Testis (tissue), 2 donors: ENCODE measurements at regions not wholly inside any gene's neighbourhood (a gene's known extent, or its start where the extent isn't known, plus 50 kb on each side); places are given as distances from the start of the nearest gene placed in this dataset.

ENCODE experiments used
- DNase-seq: peaks from one replicate; pipeline ENCODE4 v3.0.0-alpha.2; 2019
- H3K27ac ChIP-seq, 2 donors: fragments of 200-600 bp; sonication (generic); one replicate each; pipeline ENCODE4 v1.5.1; 2019
- H3K27me3 ChIP-seq: fragments of 200-600 bp; sonication (generic); one replicate; pipeline ENCODE4 v1.5.1; 2019
- H3K36me3 ChIP-seq: fragments of 200-600 bp; sonication (generic); one replicate; pipeline ENCODE4 v1.5.1; 2017; ENCODE audit warnings: low read depth; ENCODE audit errors: missing control alignments
- H3K4me1 ChIP-seq: fragments of 200-600 bp; sonication (generic); one replicate; pipeline ENCODE4 v1.5.1; 2019
- H3K4me3 ChIP-seq, 2 donors: fragments of 200-600 bp; sonication (generic); one replicate each; pipeline ENCODE4 v1.5.1; 2017 to 2019
- H3K9me3 ChIP-seq: fragments of 200-600 bp; sonication (generic); one replicate; pipeline ENCODE4 v1.5.1; 2017
- CTCF ChIP-seq, 3 experiments: fragments of 450-650 bp in 2 of 3; fragments of 200-600 bp in 1 of 3; sonication (generic) in 1 of 3; IDR thresholded peaks; one replicate each; pipeline ENCODE4 v1.5.1; 2016 to 2019; ENCODE audit warnings: antibody characterized with exemption in 3 of 3, mild to moderate bottlenecking in 2 of 3, moderate library complexity in 1 of 3
- POLR2A ChIP-seq: fragments of 450-650 bp; IDR thresholded peaks from one replicate; pipeline ENCODE4 v1.6.1; 2017; ENCODE audit warnings: antibody characterized with exemption, mild to moderate bottlenecking, moderate library complexity
- WGBS, 2 donors: methylation state at CpG; one replicate each; pipeline ENCODE4 v1.1.5; 2018; 5-methylcytosine and 5-hydroxymethylcytosine counted together
- intact Hi-C: fragments of 100-400 bp; cut with DNase I; formaldehyde crosslinking; loops from one replicate; pipeline ENCODE4 v1.15.1; 2023; ENCODE audit warnings: low total_unique reads

GRCh38 chr20:60167812-60168211, 209.6 kb downstream of the CDH26 start:
- WGBS, 2 donors = 93 to 97% methylated on average over 1 of the region's 1 CpG
- H3K4me3 ChIP-seq = no peak overlapping the region
- intact Hi-C loops = no loop called here
- no peak for TF ChIP-seq CTCF (IDR thresholded peaks at IDR 0.05)
- TF ChIP-seq POLR2A = no peak
- H3K9me3 ChIP-seq = no peaks in the 10 kb centered on the region
- H3K36me3 ChIP-seq = no peaks in the 10 kb centered on the region
- no peak overlapping the region for H3K27ac ChIP-seq
- no peaks in the 10 kb centered on the region for H3K4me1 ChIP-seq
- no peak for DNase-seq
- no peaks in the 10 kb centered on the region for H3K27me3 ChIP-seq

GRCh38 chr20:60168963-60169362, 210.7 kb downstream of the CDH26 start:
- no peak for DNase-seq
- H3K27ac ChIP-seq = no peak overlapping the region

GRCh38 chr20:60170116-60170515, 211.9 kb downstream of the CDH26 start:
- no peaks in the 10 kb centered on the region for H3K4me1 ChIP-seq
- no peaks in the 10 kb centered on the region for H3K9me3 ChIP-seq
- 64 to 85% methylated on average over 3 of the region's 3 CpGs for WGBS, 2 donors
- H3K36me3 ChIP-seq = no peaks in the 10 kb centered on the region
- TF ChIP-seq CTCF (IDR thresholded peaks at IDR 0.05) (no peak), POLR2A (no peak)
- no peak for DNase-seq
- no peaks in the 10 kb centered on the region for H3K27me3 ChIP-seq
- no peak overlapping the region for H3K4me3 ChIP-seq
- no peak overlapping the region for H3K27ac ChIP-seq
- intact Hi-C loops = no loop called here

More at GRCh38 chr20:60168963-60169362, 210.7 kb downstream of the CDH26 start:
- Histone ChIP-seq H3K36me3 (no peaks in the 10 kb centered on the region), H3K4me1 (no peaks in the 10 kb centered on the region), H3K27me3 (no peaks in the 10 kb centered on the region), H3K9me3 (no peaks in the 10 kb centered on the region), H3K4me3 (no peak overlapping the region)
- intact Hi-C loops = no loop called here
- WGBS, 2 donors = 80 to 91% methylated on average over 1 of the region's 1 CpG
- no peak for TF ChIP-seq CTCF (IDR thresholded peaks at IDR 0.05)

GRCh38 chr20:60171313-60171712, 213.1 kb downstream of the CDH26 start:
- intact Hi-C loops = no loop called here
- Histone ChIP-seq H3K4me1 (no peaks in the 10 kb centered on the region), H3K9me3 (no peaks in the 10 kb centered on the region), H3K27ac (no peak overlapping the region), H3K36me3 (no peaks in the 10 kb centered on the region), H3K4me3 (no peak overlapping the region), H3K27me3 (no peaks in the 10 kb centered on the region)
- no peak for DNase-seq
- TF ChIP-seq POLR2A = no peak
- no peak for TF ChIP-seq CTCF (IDR thresholded peaks at IDR 0.05)

GRCh38 chr20:60171738-60172137, 213.5 kb downstream of the CDH26 start:
- no peaks in the 10 kb centered on the region for H3K36me3 ChIP-seq
- no peak for DNase-seq
- intact Hi-C loops = no loop called here
- WGBS, 2 donors = 85 to 91% methylated on average over 4 of the region's 4 CpGs
- no peaks in the 10 kb centered on the region for H3K4me1 ChIP-seq
- H3K9me3 ChIP-seq = no peaks in the 10 kb centered on the region
- H3K4me3 ChIP-seq = no peak overlapping the region
- TF ChIP-seq POLR2A = no peak
- no peak for TF ChIP-seq CTCF (IDR thresholded peaks at IDR 0.05)
- H3K27me3 ChIP-seq = no peaks in the 10 kb centered on the region
- no peak overlapping the region for H3K27ac ChIP-seq
